CD4-positive, alpha-beta T cell treated with Interferon gamma for 1 hour (primary cell): ENCODE measurements at regions not wholly inside any gene's neighbourhood (a gene's known extent, or its start where the extent isn't known, plus 50 kb on each side); places are given as distances from the start of the nearest gene placed in this dataset.
"Not testable (repeated sequence)": the region's sequence is repeated elsewhere in the genome, so short reads cannot be mapped to it uniquely, and the experiment has no call there.

Experiments
- DNase-seq: peaks from one replicate; pipeline ENCODE4 v3.0.0-alpha.2; 2020

- no peak for DNase-seq
These were observed 408.1 kb downstream of the HTR1A start for GRCh38 chr5:63554191-63554590.

- DNase-seq = no peak
These were observed 409.2 kb downstream of the HTR1A start for GRCh38 chr5:63553073-63553472.

- DNase-seq = no peak
These were observed 426.2 kb downstream of the HTR1A start for GRCh38 chr5:63535840-63536602.

- no peak for DNase-seq
These were observed 438.0 kb downstream of the HTR1A start for GRCh38 chr5:63524281-63524680.

GRCh38 chr5:63516006-63516405, 446.2 kb downstream of the HTR1A start:
- DNase-seq = no peak

- DNase-seq = no peak
These were observed 462.0 kb downstream of the HTR1A start for GRCh38 chr5:63500242-63500641.

- DNase-seq = no peak
These were observed 467.0 kb downstream of the HTR1A start for GRCh38 chr5:63495225-63495624.

GRCh38 chr5:63483338-63483737, 478.9 kb downstream of the HTR1A start:
- no peak for DNase-seq

GRCh38 chr5:63473335-63473967, 488.8 kb downstream of the HTR1A start:
- no peak for DNase-seq

- DNase-seq = no peak
These were observed 506.0 kb downstream of the HTR1A start for GRCh38 chr5:63456279-63456678.

GRCh38 chr5:63451188-63451587, 511.1 kb downstream of the HTR1A start:
- DNase-seq = no peak

GRCh38 chr5:63439537-63439936, 522.7 kb downstream of the HTR1A start:
- DNase-seq = no peak

GRCh38 chr5:63409737-63410136, 552.5 kb downstream of the HTR1A start:
- no peak for DNase-seq

GRCh38 chr5:63408984-63409383, 553.3 kb downstream of the HTR1A start:
- DNase-seq = no peak

GRCh38 chr5:63401436-63402046, 560.7 kb downstream of the HTR1A start:
- DNase-seq = no peak

- DNase-seq = no peak
These were observed 562.2 kb downstream of the HTR1A start for GRCh38 chr5:63400079-63400478.

- no peak for DNase-seq
These were observed 563.9 kb downstream of the HTR1A start for GRCh38 chr5:63398346-63398745.

GRCh38 chr5:63388188-63388587, 574.1 kb downstream of the HTR1A start:
- not testable (repeated sequence) for DNase-seq

GRCh38 chr5:63375851-63376250, 586.4 kb downstream of the HTR1A start:
- no peak for DNase-seq

GRCh38 chr5:63374085-63374484, 588.2 kb downstream of the HTR1A start:
- DNase-seq = no peak

- no peak for DNase-seq
These were observed 611.1 kb downstream of the HTR1A start for GRCh38 chr5:63351164-63351563.

GRCh38 chr5:63346451-63346850, 615.8 kb downstream of the HTR1A start:
- DNase-seq = no peak

GRCh38 chr5:63341442-63341841, 620.8 kb downstream of the HTR1A start:
- DNase-seq = no peak

- DNase-seq = no peak
These were observed 638.3 kb downstream of the HTR1A start for GRCh38 chr5:63323926-63324325.
